GM19324 (cell line): ENCODE measurements at regions not wholly inside any gene's neighbourhood (a gene's known extent, or its start where the extent isn't known, plus 50 kb on each side); places are given as distances from the start of the nearest gene placed in this dataset.

Source experiments
- ATAC-seq: cut with Tn5 transposase; IDR thresholded peaks from one replicate; pipeline ENCODE4 v1.9.1; 2021; ENCODE audit warnings: mild to moderate bottlenecking, moderate library complexity; ENCODE audit not compliant: unreplicated experiment, low FRiP score

DNA sequence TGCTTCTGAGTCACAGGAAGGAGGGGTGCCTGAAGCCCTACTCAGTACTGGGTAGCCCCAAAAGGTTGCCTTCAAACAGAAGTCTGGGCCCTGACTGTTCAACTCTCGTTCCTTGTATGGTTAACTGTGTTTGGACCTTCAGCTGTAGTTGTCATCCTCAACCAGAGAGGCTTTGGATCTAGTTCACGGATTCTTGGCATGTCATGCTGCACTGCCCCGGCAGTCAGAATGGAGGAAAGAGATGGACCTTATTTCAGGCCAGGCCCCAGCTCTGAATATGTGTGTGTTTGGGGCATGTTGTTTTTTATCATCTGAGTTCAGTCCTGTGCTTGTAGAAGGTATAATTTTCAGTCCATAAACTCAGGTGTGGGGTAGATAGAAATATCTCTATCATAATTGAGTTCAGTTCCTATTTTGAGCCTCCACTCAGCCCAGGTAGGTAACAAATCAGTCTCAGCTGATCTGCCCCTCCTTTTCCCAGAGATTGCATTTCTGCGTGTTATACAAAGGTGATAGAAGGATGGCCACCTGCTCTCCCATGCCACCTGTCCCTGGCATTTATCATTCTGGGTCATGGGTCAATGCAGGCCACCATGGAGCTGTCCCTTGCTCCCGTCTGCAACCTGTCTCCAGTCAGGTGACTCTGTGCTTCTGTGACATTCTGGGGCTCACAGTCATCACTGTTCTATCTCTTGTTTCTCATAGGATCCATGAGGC lies 127.5 kb upstream of the CPEB4 start:
- no peak for ATAC-seq

DNA sequence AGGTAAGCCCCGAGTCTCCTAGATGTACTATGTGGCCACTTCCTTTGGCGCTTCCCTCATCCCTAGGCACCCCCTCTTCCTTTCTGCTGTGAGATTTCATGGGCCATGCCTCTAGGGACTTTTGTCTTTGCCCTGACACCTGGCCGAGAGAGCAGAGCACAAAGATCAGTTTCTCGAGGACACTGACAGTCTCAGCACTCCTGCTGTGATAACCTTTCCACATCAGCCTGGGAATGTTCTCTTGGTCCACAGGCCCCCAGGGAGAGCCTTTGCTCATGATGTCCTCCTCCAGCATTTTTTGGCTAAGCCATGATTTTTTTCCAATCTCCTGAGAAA lies 127.0 kb upstream of the CPEB4 start:
- ATAC-seq = no peak

DNA sequence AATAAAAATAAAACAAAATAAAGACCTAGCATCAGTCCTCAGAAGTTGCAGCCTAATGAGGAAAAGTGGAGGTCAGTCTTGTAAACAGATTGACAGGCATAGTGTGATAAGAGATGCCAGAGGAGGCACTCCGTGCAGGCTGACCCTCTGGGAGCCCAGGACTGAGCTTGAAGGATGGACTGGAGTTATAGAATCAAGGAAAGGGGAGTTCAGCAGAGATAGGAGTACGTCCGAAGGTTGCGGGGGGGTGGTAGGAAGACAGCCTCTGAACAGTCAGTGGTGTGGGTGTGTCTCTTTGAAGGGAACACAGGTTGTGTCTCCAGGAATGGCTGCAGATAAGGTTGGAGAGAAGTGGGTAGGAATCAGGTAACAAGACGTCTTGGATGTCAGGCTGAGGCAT lies 126.1 kb upstream of the CPEB4 start:
- no peak for ATAC-seq

DNA sequence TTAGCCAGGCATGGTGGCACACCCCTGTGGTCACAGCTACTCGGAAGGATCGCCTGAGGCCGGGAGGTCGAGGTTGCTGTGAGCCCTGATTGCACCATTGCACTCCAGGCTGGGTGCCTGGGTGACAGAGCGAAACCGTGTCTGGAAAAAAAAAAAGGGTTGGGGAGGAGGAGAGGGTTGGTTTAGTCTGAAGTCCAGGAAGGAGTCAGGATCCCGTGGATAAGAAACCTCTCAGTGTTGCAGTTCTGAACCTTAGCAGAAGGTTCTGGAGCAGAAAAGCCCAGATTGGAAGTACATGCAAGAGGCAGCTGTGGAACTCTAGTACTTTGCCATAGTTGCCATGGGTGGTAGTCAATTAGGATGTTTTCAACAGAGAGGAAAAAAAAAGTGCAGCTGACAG lies 125.2 kb upstream of the CPEB4 start:
- ATAC-seq = no peak

DNA sequence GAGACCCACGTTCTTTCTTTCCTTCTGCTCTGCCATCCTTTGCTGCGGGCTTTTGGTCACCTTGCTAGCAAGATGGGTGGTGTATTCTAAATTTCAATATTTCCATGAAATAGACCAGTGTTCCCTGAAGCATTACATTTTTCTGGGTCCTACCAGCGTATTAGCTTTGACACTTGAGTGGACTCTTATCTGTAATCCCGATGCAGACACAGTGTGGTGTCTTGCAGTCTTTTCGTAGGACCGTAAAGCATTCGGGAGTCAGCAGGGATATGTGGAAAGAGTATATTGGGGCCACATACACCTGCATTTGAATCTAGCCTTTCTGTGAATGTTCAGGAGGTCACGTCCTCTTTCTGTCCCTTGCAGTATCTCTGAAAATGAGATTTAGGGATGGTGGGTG lies 124.7 kb upstream of the CPEB4 start:
- ATAC-seq = no peak

DNA sequence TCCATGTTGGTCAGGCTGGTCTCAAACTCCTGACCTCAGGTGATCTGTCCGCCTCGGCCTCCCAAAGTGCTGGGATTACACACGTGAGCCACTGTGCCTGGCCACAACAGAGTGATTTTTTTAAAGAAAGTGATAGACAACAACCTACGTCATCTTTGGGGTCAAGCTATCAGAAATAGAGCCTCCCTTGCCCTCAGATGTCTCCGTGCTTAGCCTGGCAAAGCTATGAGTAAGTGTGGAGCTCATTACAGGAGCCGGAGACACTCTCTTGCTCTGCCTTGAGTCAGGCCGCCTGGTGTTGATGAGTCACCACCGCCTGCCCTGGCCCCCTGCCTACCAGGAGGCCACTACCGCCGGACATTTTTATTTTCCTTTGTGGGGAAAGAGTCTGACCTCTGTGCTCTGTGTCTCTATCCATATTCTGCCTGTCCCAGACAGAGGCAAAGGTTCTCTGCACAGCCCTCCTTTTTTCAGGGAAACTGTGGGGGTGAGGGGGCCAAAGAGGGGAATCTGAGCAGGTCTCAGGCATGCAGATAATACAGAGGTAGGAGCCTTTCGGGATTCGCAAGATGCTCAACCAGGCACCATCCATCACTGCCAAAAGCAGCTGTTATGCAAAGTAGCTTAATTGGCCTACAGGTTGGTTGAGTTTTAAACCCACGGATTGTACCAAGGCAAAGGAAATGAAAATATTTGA lies 123.7 kb upstream of the CPEB4 start:
- no peak for ATAC-seq

DNA sequence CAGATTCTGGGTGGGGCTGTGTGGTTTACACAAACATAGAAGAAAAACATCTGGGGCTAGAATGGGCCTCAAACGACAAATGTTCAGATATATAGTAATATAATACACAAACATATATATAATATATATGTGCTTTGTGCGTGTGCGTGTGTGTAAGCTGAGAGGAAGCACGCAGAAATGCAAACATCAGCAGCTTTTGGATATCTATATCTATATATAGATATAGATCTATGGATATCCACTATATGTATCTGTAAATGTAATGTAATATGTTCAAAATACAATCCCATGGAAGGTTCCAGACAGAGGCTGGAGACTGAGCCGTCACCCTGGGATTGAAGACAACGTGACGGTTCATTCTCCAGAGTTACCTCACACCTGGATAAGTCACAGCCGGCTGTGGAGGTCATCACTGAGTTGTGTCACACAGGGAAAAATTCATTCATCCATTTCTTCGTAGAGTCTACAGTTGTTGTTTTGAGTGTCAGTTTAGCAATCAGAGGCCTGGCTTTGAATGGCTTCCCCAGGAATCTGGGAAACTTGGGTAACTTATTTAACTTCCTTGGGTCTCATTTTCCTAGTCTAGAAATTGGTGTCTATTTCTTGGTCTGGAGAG lies 123.0 kb upstream of the CPEB4 start:
- ATAC-seq = no peak

DNA sequence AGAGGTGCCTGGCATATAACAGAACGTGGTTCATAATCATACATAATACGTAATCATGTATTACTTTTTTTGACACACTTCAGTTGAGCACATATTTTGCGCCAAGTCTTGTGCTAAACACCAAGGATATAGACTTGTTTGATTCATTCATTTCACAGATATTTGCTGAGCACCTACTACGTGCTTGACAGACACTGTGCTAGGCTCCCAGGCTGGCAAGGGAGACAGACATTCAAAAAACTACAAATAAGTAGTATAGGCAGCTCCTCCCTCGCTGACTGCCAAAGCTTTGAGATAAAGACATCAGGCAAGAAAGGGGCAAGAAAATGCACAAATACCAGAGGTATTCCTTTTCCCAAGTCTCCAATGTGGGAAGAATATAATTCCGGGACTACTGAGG lies 122.5 kb upstream of the CPEB4 start:
- ATAC-seq = no peak

DNA sequence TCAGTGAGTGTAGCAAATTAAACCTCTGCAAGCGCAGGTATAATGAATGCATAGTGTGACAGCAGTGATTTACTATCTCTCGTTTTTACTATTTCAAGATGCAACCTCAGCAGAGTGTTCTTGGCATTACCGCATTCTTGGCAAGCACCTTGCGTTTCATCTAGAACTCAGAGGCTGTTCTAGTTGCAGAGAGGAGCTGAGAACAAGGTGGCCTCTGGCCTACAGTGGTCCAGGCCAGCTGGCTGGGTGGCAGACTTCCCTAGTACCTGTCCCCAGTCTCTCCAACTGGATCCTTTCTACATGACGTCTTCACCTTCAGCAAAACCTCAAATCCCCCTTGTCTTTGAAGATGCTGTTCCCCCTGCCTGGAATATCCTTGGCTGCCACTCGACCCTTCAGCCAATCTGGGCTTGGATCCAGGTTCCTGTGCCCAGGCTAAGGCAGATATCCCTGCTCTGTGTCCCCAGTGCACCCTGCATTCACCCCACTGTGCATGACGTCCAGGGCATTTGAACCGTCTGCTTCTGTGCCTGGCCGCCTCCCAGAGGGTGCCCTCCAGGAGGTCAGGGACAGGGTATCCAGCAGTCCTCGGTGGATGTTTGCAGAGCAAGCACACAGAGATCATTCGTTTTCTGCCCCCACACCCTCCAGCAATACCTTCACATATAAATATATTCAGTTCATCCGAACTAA lies 120.4 kb upstream of the CPEB4 start:
- no peak for ATAC-seq

DNA sequence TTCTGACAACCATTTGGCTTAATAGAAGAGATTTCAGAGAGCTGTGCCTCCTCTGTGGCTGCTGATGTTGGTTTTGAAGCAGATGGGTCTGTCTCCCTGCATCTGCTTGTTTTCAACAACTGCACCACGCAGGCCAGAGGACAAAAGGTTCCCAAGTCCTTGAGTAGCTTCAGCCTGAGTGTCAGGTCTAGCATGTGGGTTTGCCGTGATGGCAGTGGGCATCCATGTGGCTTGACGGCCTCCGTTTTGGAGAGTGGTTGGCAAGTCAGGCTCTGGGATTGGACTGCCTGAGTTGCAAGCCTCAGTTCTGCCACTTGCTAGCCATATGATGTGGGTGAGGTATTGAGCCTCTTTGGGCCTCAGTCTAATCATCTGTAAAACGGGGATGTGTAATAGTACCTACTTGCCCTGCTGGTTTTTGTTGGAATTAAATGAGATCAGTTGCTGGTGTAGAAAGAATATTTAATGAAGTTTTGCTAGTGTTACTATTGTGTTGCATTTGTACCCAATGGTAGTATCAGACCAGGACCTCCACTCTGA lies 119.8 kb upstream of the CPEB4 start:
- ATAC-seq = no peak

DNA sequence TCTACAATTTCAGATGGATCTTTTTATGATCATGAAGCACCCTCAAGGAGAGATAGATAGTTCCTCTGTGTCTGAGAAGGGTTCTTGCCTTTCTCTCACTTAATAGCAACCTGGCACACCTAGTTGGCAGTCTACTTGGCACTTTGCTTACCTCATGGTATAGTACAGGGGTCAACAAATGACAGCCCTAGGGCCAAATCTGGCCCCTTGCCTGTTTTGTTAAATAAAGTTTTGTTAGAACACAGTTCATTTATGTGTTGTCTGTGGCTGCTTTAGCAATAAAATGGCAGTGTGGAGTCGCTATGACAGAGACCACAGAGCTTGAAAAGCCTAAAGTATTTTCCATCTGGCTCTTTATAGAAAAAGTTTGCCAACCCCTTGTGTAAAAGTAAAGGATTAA lies 119.3 kb upstream of the CPEB4 start:
- ATAC-seq = no peak

DNA sequence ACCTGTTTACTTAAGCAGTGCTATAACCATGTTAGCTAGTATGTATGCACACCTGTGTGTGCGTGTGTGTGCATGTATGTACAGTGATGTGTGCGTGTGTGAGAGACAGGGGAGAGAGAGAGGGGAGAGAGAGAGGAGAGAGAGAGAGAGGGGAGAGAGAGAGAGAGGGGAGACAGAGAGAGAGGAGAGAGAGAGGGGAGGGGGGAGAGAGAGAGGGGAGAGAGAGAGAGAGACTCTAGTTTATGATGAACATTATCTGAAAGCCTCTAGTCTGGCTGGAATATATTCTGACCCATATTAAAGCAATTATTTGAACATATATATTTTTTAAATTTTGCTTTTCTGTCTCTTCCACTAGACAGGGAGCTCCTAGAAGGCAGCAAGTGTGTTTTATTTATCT lies 117.5 kb upstream of the CPEB4 start:
- no peak for ATAC-seq

DNA sequence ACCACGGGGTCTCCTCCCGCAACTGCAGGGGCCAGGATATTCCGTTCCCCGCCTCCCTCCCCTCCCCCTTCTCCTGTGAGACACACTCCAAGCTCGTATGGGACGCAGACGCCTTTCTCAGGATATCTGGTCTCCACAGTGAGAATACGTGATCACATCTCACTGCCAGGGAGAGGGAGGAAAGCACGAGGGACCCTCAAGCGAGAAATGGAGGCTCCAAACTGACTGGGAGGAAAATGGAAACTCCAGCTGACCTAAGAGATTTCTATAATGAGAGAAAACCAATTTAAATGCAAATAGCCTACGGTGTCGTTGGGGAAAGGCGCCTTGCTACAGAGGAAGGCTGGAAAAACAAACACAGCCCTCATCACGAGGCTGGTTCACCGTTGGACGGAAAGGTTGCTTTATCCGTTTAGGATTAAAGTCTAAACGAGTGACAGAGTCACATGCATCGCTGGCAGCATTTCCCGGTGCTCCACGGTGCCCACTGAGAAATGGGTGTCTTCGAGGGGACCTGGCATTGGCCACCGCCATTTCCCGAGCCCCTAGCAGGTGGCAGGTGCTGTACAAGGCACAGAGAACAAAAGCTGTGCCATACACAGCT lies 116.9 kb upstream of the CPEB4 start:
- ATAC-seq = no peak

DNA sequence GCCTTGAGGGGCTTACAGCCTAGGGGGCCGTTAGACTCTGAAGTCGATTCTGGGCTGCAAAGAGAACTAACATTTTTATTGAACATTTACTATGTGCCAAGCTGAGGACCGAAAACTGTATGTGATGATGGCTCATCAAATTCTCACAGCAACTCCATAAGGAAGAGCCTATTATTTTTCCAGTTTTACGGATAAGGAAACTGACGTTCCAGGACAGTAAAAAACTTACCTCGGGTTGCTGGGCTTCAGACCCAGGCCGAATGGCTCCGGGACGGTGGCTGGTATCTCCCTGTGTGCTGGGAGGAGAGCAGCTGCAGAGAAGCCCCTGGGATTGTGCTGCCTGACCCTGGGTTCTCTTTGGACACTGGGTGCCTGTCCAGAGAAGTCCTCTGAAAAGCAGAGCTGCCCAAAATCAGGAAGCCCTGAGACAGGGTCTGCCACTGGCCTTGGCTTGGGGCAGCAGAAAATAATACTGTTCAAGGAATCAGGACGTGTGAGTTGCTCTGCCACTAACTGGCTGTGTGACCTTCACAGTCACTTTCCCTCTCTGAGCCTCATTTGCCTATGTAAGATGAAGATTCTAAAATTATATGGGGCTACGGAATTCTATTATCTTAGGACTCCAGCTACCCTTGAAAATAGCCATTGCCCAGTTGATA lies 116.3 kb upstream of the CPEB4 start:
- no peak for ATAC-seq

DNA sequence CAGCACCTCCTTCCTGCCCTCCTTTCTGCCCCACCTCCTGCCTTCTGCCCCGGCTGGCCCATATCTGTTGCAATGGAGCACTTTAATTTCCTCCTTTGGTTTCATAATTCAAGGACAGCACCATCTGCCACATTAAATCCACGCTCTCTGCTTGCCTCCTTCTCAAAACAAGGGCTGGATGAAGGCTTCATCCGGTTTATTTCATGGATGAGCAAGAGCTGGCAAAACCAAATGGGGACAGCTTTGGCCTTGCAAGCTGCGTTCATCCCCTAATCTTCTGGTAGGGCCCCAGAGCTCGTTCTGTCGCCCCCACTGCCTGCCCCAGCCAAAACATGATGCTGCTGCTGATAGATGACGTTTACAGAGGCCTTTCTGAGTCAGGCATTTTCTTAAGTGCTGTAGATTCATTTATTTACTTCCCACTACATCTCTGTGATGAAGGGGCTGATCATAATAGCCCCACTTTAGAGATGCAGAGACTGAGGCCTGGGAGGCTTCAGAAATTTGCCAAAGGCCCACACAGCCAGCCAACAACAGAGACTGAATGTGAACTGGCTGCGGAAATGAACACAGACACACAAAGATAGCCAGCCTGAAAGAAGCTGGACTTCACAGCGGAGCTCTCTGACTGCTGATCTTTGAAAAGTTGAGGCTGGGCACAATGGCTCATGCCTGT lies 115.6 kb upstream of the CPEB4 start:
- no peak for ATAC-seq

DNA sequence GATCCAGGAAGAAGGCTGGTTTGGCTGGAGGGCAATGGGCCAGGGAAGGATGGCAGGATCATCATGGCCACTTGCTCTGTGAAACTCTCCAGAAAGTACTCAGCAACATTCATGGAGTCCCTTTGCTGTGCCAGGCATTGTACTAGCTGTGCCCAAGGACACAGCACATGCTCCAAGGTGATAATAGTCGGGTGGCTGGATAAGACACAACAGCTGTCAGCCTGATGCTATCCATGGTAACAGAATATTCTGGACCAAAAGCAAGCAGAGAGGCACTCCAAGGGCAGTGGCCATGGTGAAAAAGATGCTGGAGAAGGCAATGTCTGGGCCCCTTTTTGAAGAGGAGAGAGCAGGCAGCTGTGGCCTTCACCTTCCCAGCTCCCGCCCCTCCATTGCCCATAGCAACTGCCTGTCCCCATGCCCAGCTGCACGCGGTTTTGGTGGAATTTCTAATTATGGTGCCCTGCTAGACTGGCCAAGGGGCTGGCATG lies 113.8 kb upstream of the CPEB4 start:
- ATAC-seq = no peak

DNA sequence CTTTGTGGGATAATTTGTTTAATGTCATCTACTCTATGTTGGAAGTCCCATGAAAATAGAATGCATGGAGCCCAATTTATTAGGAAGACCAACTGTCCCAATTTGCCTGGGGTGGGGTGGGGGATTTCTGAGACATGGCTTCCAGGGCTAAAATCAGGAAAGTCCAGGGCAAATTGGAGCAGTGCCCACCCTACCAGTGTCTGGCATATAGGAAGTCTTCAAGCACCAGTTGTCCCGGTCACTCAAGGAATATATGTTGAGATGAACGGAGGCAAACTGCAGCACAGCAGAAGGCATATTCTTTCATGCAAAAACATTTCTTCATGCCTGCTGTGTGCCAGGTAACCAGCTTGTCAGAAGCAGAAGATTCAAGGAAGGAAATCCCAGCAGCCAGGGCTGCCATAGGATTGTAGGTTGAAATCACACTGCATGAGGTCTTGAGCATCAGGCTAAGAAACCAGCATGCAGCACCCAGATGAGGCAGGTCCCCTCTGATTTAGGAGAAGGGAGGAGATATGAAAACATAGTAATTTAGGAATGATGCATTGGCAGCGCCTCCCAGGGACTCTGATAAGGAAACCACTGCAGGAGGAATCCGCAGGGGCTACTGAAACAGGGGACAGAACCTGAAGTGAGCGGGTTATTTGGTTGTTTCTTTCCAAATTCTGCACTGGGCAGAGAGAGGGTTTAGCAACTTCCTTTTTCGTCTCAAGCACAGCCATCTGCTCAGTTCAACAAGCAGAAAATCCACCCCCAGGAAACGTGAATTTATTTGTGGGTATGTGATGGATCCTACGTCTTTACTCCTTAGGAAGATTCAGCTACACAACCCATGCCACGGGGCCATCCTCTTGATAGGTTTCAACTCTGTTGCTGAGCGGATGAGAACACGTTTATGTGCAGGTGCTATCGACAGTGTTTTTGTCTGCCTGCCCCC lies 112.6 kb upstream of the CPEB4 start:
- no peak for ATAC-seq

DNA sequence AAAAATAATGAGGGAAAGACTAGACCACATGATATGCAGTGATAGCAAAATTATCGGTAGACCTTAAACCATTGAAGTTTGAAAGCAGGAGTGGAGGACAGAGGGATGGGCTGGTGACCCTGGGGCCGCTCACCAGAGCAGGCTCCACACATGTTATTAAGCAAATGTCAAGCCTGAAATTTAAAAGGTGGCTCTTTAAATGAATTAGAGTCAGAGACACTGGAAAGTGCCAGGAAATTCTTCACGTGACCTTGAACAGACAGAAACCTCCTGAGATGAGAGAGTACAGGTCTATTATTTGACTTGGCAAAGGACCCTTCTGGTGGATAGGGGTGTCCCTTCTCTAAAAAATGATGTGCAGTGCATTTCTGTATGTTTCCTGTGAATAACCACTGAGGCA lies 111.0 kb upstream of the CPEB4 start:
- ATAC-seq = no peak

DNA sequence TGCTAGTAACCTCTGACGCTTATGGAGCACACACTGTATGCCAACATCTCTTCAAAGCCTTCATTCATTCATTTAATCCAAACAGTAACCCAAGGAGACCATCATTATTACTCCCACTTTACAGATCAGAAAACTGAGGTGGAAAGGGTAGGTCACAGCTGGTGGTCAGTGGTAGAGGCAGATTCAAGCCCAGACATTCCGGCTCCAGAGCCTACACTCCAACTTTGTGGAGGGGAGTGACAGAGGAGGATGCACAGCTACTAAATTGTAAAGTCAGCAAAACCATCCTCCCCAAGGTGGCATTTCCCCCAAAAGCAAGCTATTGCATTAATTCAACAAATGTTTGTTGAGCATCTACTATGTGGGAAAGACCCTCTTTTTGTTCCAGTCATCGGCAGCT lies 110.5 kb upstream of the CPEB4 start:
- no peak for ATAC-seq
